Stimulated activated CD4-positive, alpha-beta T cell treated with anti-CD3 and anti-CD28 coated beads, TNF-alpha, amount 100 ng/mL, for 48 hours (primary cell): ENCODE measurements at regions not wholly inside any gene's neighbourhood (a gene's known extent, or its start where the extent isn't known, plus 50 kb on each side); places are given as distances from the start of the nearest gene placed in this dataset.
"Not testable (repeated sequence)": the region's sequence is repeated elsewhere in the genome, so short reads cannot be mapped to it uniquely, and the experiment has no call there.

Experiments
- DNase-seq, 3 donors: peaks; one replicate each; pipeline ENCODE4 v3.0.0-alpha.2; 2020; ENCODE audit warnings: low read depth in 3 of 3

DNA sequence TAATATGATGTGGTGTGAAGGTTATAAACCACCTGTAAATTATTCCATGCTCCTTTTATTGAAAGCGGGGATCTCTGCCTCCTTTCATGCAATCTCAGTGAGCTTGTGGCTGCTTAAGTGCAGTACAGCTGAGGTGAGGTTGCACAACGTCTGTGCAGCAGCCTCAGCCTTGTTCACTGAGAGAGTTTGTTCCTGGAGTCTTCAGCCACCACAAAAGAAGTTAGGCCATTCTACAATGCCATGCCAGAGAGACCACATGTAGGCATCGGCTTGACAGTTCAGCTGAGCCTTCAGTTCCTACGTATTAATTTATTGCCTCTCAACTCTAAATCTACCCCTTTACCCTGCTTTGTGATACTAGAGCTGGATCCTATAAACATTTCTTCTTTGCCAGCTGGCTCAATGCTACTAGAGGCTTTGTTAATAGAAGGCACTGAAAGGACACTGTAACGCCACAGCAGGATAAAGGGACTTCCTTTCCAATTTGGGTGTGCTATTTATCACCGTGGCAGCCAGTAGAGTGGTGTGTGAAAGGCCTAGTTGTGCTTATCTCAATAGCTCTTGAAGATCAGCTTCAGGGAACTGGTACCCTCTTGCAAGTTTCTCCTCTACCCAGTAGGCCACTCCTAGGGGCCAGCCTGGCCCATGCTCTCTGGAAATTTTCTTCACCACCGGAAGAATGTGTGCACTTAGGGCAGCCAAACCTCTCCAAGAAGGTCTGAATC lies 337.7 kb downstream of the IPO8 start:
- DNase-seq: no peak

DNA sequence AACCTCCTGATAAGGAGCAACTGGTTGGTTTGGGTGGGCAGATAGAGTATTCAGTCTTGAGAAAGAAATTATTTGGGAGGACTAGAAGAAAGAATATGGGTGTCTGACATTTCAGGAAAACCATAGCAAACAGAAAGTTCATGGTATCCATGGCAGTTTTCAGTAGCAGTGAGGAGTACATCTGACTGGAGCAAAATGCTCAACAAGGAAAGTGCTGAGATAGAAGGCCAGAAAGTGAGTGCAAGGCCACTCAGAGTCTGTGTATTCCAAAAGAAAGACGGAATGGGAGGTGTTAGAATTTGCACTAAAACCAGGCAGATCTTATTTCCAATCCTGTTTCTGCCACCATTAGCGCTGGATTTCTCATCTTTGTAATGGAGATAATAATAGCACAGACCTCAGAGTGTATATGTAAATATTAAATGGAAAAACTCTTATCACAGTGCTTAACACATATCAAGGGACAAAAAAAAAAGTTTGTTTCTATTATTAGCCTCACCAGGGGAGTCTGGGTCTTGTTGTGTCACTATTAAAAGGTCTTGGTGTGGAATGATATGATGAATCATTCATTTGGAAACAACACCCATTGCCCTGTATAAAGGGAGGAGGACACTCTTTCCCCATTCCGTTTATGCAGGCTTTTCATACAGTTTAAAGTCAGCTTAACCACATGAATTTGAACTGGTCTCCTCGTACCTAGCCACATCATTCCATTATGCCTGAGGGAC lies 349.8 kb downstream of the IPO8 start:
- DNase-seq: no peak

GRCh38 chr12:30330565-30330964 lies 365.1 kb downstream of the IPO8 start:
- DNase-seq: no peak

DNA sequence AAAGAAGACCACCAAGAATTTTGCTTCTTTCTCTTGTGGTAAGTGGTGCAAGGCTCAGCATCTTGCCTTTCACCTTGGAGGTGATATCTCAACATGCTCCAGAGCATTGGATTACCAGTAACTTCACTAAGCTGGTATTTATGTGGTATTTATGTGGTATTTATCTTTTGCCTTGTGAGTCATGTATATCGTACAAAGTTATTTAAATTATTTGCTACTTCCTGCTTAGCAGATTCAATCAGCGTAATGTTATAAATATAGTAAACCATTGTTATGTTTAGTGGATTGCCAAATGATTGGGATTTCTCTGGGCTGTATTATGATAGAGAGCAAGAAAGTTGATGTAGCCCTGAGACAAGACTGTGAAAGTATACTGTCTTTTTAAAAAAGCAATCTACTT lies 366.4 kb downstream of the IPO8 start:
- DNase-seq: no peak

- no peak for DNase-seq
Measured at GRCh38 chr12:30323008-30323407, 372.7 kb downstream of the IPO8 start.

GRCh38 chr12:30320561-30320960 lies 375.1 kb downstream of the IPO8 start:
- no peak for DNase-seq

GRCh38 chr12:30314506-30315100 lies 381.1 kb downstream of the IPO8 start:
- no peak for DNase-seq

- DNase-seq: no peak
Measured at GRCh38 chr12:30308010-30308717, 387.5 kb downstream of the IPO8 start.

DNA sequence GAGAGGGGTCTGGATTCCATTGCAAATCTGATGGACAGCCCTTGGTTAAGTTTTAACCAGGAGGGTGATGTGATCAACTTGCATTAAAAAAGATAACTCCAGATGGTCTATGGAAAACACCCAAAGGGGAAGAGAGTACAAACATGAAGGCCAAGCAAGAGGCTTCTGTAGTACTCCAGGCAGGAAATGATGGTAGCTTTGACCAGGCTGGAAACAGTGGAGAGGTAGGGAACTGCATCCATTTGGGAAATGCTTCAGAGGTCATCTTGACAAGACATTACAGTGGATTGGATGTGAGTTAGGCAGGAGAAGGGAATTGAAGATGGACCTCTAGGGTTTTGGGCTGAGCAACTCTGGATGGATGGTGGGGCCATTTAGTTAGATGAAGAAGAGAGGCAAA lies 391.1 kb downstream of the IPO8 start:
- DNase-seq: no peak

DNA sequence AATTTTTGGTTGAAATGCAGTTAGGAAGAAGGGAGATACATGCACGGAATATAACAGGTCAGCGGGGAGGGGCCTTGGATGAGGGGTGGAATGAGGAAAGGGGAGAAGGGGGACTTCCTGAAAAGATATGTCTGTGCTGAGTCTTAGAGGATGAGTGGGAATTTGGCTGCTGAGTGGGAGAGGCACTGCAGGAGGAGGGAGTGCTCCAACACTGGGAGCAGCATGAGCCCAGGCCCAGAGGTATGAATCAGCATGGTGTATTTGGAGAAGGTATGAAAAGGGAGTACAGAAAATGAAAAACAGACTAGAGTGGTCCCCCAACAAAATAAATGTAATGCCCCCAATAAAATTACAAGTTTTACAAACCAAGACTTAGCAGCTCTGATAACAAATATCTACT lies 394.4 kb downstream of the IPO8 start:
- DNase-seq: no peak

DNA sequence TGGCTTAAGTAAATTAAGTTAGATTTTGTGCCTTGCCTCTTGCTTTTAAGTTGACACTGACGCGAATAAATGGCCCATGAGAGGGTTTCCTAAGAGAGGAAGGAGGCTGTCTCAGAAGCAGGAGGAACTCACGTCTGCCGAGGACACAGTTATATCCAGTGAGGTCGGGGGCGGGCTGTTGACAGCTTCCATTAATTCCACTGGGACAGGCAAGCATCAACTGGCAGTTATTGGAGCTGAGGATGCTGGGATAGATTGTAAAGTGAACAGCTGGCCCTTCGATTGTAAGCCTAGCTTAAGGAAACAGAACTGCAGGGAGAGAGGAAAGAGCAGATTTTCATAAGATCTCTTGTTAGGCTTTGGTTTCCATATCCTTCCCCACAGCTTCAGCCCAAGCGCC lies 399.2 kb downstream of the IPO8 start:
- DNase-seq: no peak

- no peak for DNase-seq
Measured at GRCh38 chr12:30286345-30286926, 409.2 kb downstream of the IPO8 start.

DNA sequence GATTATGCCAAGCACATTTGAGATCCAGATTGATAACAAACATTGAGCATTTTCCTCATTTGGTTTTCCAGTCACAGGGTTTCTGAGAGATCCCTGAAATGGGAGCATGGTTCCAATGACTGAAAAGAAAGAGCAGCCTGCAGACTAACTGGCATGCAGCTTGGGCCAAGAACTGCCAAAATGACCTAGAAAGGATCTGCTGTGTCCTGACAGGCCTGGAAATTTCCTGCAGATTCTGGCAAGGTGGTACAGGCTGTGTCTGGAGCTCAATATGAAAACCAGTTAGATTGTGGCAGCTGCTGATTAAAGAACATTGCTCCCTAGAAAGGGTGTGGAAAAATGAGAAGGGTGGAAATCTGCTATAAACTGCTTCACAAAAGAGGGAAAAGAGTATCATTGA lies 417.3 kb downstream of the IPO8 start:
- no peak for DNase-seq

DNA sequence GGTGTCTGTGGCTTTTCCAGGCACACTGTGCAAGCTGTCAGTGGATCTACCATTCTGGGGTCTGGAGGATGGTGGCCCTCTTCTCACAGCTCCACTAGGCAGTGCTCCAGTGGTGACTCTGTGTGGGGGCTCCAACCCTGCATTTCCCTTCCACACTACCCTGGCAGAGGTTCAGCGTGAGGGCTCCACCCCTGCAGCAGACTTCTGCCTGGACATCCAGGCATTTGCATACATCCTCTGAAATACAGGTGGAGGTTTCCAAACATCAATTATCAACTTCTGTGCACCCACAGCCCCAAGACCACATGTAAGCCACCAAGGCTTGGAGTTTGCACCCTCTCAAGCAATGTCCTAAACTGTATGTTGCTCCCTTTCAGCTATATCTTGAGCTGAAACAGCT lies 423.2 kb downstream of the IPO8 start:
- not testable (repeated sequence) for DNase-seq

GRCh38 chr12:30269496-30269895 lies 426.2 kb downstream of the IPO8 start:
- no peak for DNase-seq

DNA sequence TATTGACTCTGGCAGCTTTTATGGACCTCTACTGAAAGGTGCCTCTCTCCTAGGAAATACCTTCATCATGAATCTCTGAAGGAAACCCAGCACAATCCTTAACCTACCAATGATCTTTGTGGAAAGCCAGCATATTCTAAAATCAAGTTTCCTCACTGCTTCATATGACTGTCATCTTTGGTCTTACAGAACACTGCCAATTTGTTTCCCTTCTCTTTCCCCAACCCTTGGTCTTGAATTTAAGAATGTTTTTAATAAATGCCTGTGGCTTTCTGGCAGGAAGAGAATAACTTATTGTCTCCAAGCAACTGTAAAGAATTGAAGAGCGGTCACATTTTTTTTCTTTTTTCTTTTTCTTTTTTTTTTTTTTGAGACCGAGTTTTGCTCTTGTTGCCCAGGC lies 427.6 kb downstream of the IPO8 start:
- DNase-seq: no peak

DNA sequence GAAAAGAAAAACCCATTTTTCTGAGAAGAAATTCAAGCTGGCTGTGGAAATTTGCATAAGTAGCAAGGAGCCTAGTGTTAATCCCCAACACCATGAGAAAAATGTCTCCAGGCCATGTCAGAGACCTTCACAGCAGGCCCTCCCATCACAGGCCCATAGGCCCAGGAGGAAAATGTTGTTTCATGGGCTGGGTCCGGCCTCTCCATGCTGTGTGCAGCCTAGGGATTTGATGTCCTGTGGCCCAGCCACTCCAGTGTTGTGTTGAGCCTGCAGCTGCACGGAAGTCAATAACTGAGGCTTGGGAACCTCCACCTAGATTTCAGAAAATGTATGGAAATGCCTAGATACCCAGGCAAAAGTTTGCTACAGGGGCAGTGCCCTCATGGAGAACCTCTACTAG lies 432.2 kb downstream of the IPO8 start:
- DNase-seq: no peak

GRCh38 chr12:30257618-30258017 lies 438.1 kb downstream of the IPO8 start:
- DNase-seq: no peak

DNA sequence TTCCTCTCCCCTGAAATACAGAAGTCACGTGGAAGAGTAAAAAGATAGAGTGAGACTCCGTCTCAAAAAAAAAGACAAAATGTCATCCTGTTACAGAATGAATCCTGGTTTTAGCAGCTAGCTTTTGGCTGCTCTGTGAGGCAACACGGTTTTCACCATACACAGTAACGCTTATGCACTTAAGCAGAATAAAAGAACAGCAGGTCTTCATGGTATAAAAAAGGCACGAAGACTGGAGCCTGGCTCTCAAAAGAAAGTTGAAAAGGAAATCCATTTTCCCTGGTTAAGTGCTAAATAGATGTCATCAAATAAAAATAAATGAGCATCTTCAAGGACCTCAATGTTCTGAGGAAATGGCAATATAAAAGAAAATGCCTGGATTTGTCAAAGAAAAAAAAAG lies 444.1 kb downstream of the IPO8 start:
- no peak for DNase-seq

- DNase-seq: no peak
Measured at GRCh38 chr12:30243426-30243825, 452.2 kb downstream of the IPO8 start.

- no peak for DNase-seq
Measured at GRCh38 chr12:30219047-30219446, 435.3 kb upstream of the TMTC1 start.

- no peak for DNase-seq
Measured at GRCh38 chr12:30218073-30218472, 434.3 kb upstream of the TMTC1 start.
